H1 (cell line): ENCODE measurements at regions not wholly inside any gene's neighbourhood (a gene's known extent, or its start where the extent isn't known, plus 50 kb on each side); places are given as distances from the start of the nearest gene placed in this dataset.

ENCODE experiments used
- CTCF ChIA-PET: fragments of 300-600 bp; sonication (Branson Sonifier 250); formaldehyde crosslinking; loops from one replicate; lab custom pipeline; 2021; ENCODE audit not compliant: partially characterized antibody; lab: Charles Lee
- POLR2A ChIA-PET: fragments of 300-600 bp; sonication (Branson Sonifier 250); formaldehyde crosslinking; loops from one replicate; lab custom pipeline; 2021; ENCODE audit warnings: inconsistent platforms; ENCODE audit not compliant: partially characterized antibody; lab: Charles Lee
- DNase-seq, 2 experiments: peaks; one replicate each; pipeline versions ENCODE4 v3.0.0 to v3.0.0-alpha.2; 2010 to 2022; ENCODE audit warnings: low spot score in 2 of 2, low read depth in 1 of 2, mixed read lengths in 1 of 2
- FAIRE-seq: peaks from 2 replicates; lab custom pipeline; 2011; peaks lifted over from hg19 to GRCh38; lab: Jason Lieb, UNC
- H2AFZ ChIP-seq: 2 replicates; pipeline ENCODE4 v1.8.1; 2012; ENCODE audit warnings: low read length, inconsistent platforms
- H2AK5ac ChIP-seq: 2 replicates; pipeline ENCODE4 v1.6.1; 2013; ENCODE audit warnings: low read depth, low read length
- H2BK120ac ChIP-seq: replicated peaks from 2 replicates; pipeline ENCODE3; 2013; ENCODE audit warnings: low read depth, low read length, inconsistent platforms
- H2BK12ac ChIP-seq: 2 replicates; pipeline ENCODE4 v1.6.1; 2013; ENCODE audit warnings: low read depth, low read length
- H2BK15ac ChIP-seq: 2 replicates; pipeline ENCODE4 v1.6.1; 2013; ENCODE audit warnings: low read length
- H2BK20ac ChIP-seq: 2 replicates; pipeline ENCODE4 v1.6.1; 2013; ENCODE audit warnings: low read length
- H2BK5ac ChIP-seq: 2 replicates; pipeline ENCODE4 v1.6.1; 2013; ENCODE audit warnings: low read depth, low read length
- H3K14ac ChIP-seq: 2 replicates; pipeline ENCODE4 v1.6.1; 2013; ENCODE audit warnings: inconsistent platforms; ENCODE audit not compliant: insufficient read length
- H3K18ac ChIP-seq: 2 replicates; pipeline ENCODE4 v1.6.1; 2013; ENCODE audit warnings: low read length; ENCODE audit errors: extremely low read depth
- H3K23ac ChIP-seq: 2 replicates; pipeline ENCODE4 v1.6.1; 2013; ENCODE audit warnings: inconsistent platforms; ENCODE audit not compliant: insufficient read length
- H3K23me2 ChIP-seq: 2 replicates; pipeline ENCODE4 v1.6.1; 2013; ENCODE audit warnings: low read depth, low read length
- H3K27ac ChIP-seq: 2 replicates; pipeline ENCODE4 v1.6.1; 2011; ENCODE audit warnings: low read depth, low read length, inconsistent platforms
- H3K27me3 ChIP-seq, 4 experiments: replicated peaks in 1 of 4; 1 replicate in 1 of 4; 2 replicates in 3 of 4; pipeline versions ENCODE4 v1.6.1 to v1.8.1; 2011 to 2013; ENCODE audit warnings: low read length in 3 of 4, mild to moderate bottlenecking in 3 of 4, inconsistent platforms in 2 of 4, mixed read lengths in 2 of 4, moderate library complexity in 1 of 4; ENCODE audit not compliant: control insufficient read depth in 3 of 4, insufficient read depth in 3 of 4; ENCODE audit errors: extremely low read depth in 1 of 4
- H3K36me3 ChIP-seq, 4 experiments: 2 replicates each; pipeline versions ENCODE4 v1.6.1 to v1.8.1; 2011 to 2013; ENCODE audit warnings: mild to moderate bottlenecking in 4 of 4, low read length in 3 of 4, moderate library complexity in 2 of 4, control low read depth in 1 of 4, inconsistent platforms in 1 of 4; ENCODE audit not compliant: insufficient read depth in 4 of 4, control insufficient read depth in 2 of 4
- H3K4ac ChIP-seq: replicated peaks from 2 replicates; pipeline ENCODE3; 2013; ENCODE audit warnings: low read length, low read depth, mixed read lengths, inconsistent platforms; ENCODE audit not compliant: insufficient read length
- H3K4me1 ChIP-seq, 4 experiments: replicated peaks in 1 of 4; 1 replicate in 1 of 4; 2 replicates in 3 of 4; pipeline versions ENCODE4 v1.6.1 to v1.8.1; 2011 to 2013; ENCODE audit warnings: low read length in 3 of 4, inconsistent platforms in 2 of 4, mixed read lengths in 1 of 4; ENCODE audit not compliant: insufficient read depth in 4 of 4, control insufficient read depth in 3 of 4
- H3K4me2 ChIP-seq, 2 experiments: 2 replicates each; pipeline versions ENCODE4 v1.6.1 to v1.8.1; 2011 to 2013; ENCODE audit warnings: low read depth in 2 of 2, low read length in 2 of 2, control low read depth in 1 of 2, inconsistent platforms in 1 of 2, mild to moderate bottlenecking in 1 of 2; ENCODE audit not compliant: insufficient read depth in 1 of 2
- H3K4me3 ChIP-seq, 4 experiments: fragments of 200-600, 300-600 bp in 1 of 4; sonication (generic), shearing (Covaris generic), sonication (Bioruptor Twin) in 1 of 4; 2 replicates each; pipeline versions ENCODE4 v1.5.1 to v1.8.1; 2011 to 2016; ENCODE audit warnings: low read length in 4 of 4, low read depth in 3 of 4, control low read depth in 2 of 4, inconsistent platforms in 2 of 4, mild to moderate bottlenecking in 2 of 4, mixed read lengths in 1 of 4, moderate library complexity in 1 of 4; ENCODE audit not compliant: insufficient read depth in 2 of 4; ENCODE audit errors: extremely low read depth in 1 of 4
- H3K56ac ChIP-seq: replicated peaks from 2 replicates; pipeline ENCODE3; 2013; ENCODE audit warnings: low read depth, mild to moderate bottlenecking, mixed read lengths, low read length, inconsistent platforms; ENCODE audit not compliant: insufficient read length
- H3K79me1 ChIP-seq: 2 replicates; pipeline ENCODE4 v1.6.1; 2013; ENCODE audit warnings: low read depth, low read length, control low read depth
- H3K79me2 ChIP-seq, 2 experiments: 2 replicates each; pipeline versions ENCODE4 v1.6.1 to v1.8.1; 2012 to 2013; ENCODE audit warnings: low read length in 2 of 2, mild to moderate bottlenecking in 2 of 2, inconsistent platforms in 1 of 2; ENCODE audit not compliant: insufficient read depth in 2 of 2, control insufficient read depth in 1 of 2
- H3K9ac ChIP-seq, 4 experiments: replicated peaks in 1 of 4; 1 replicate in 1 of 4; 2 replicates in 3 of 4; pipeline versions ENCODE4 v1.6.1 to v1.8.1; 2011 to 2013; ENCODE audit warnings: low read depth in 3 of 4, low read length in 3 of 4, control low read depth in 2 of 4, mild to moderate bottlenecking in 2 of 4, moderate library complexity in 2 of 4, inconsistent platforms in 1 of 4; ENCODE audit errors: extremely low read depth in 1 of 4
- H3K9me3 ChIP-seq, 2 experiments: 2 replicates each; pipeline versions ENCODE4 v1.6.1 to v1.8.1; 2012 to 2013; ENCODE audit warnings: mild to moderate bottlenecking in 2 of 2, moderate library complexity in 2 of 2, control low read depth in 1 of 2, inconsistent platforms in 1 of 2, low read depth in 1 of 2, low read length in 1 of 2, mixed read lengths in 1 of 2; ENCODE audit not compliant: insufficient read depth in 2 of 2
- H4K20me1 ChIP-seq, 2 experiments: replicated peaks in 1 of 2; 2 replicates each; pipeline versions ENCODE3 to v1.8.1; 2011 to 2013; ENCODE audit warnings: inconsistent platforms in 2 of 2, low read length in 2 of 2, mild to moderate bottlenecking in 1 of 2; ENCODE audit not compliant: insufficient read depth in 2 of 2, control insufficient read depth in 1 of 2
- H4K5ac ChIP-seq: 2 replicates; pipeline ENCODE4 v1.6.1; 2013; ENCODE audit warnings: low read length, low read depth, mixed read lengths, inconsistent platforms; ENCODE audit not compliant: insufficient read length
- H4K8ac ChIP-seq: 2 replicates; pipeline ENCODE4 v1.8.0; 2013; ENCODE audit warnings: mild to moderate bottlenecking, moderate library complexity, low read length, inconsistent platforms; ENCODE audit not compliant: insufficient read depth; ENCODE audit errors: extremely low read depth
- H4K91ac ChIP-seq: replicated peaks from 2 replicates; pipeline ENCODE3; 2013; ENCODE audit warnings: low read length, mixed read lengths, inconsistent platforms; ENCODE audit not compliant: insufficient read length
- EP300 ChIP-seq, 2 experiments: IDR thresholded peaks; 1 replicate in 1 of 2; 2 replicates in 1 of 2; pipeline ENCODE4 v1.6.1; 2011 to 2012; ENCODE audit warnings: low read depth in 2 of 2, low read length in 2 of 2, mild to moderate bottlenecking in 2 of 2, borderline replicate concordance in 1 of 2, inconsistent platforms in 1 of 2, moderate library complexity in 1 of 2
- JUND ChIP-seq: IDR thresholded peaks from 2 replicates; pipeline ENCODE4 v1.6.1; 2011; ENCODE audit warnings: mild to moderate bottlenecking, improper control_type of control experiment, low read length
- RAD21 ChIP-seq, 2 experiments: IDR thresholded peaks in 1 of 2; conservative IDR thresholded peaks in 1 of 2; 2 replicates each; pipeline ENCODE4 v1.6.1; 2011; ENCODE audit warnings: low read depth in 2 of 2, low read length in 2 of 2, improper control_type of control experiment in 1 of 2, inconsistent platforms in 1 of 2, mild to moderate bottlenecking in 1 of 2, moderate library complexity in 1 of 2
- SIRT6 ChIP-seq: IDR thresholded peaks from one replicate; pipeline ENCODE4 v1.7.1; 2012; ENCODE audit warnings: low read length, inconsistent platforms
- TEAD4 ChIP-seq: IDR thresholded peaks from 2 replicates; pipeline ENCODE4 v1.6.1; 2012; ENCODE audit warnings: low read depth, low read length, inconsistent platforms, mixed read lengths
- WGBS, 2 experiments: shearing (Covaris generic) in 1 of 2; methylation state at CpG; one replicate each; pipeline versions ENCODE4 v1.1.6 to v1.1.7; 2013 to 2015; ENCODE audit warnings: low lambda C conversion rate in 2 of 2, mixed read lengths in 2 of 2, inconsistent platforms in 1 of 2, low coverage in 1 of 2, missing lambda C conversion rate in 1 of 2; ENCODE audit not compliant: insufficient replicate concordance in 2 of 2, insufficient coverage in 1 of 2, insufficient read length in 1 of 2; ENCODE audit errors: extremely low coverage in 1 of 2, missing lambda C conversion rate in 1 of 2; 5-methylcytosine and 5-hydroxymethylcytosine counted together
- TF ChIP-seq, protein P1 (sequence below): IDR thresholded peaks from 2 replicates; pipeline ENCODE4 v1.6.1; 2012; ENCODE audit warnings: inconsistent platforms
- TF ChIP-seq, protein P2 (sequence below): IDR thresholded peaks from 2 replicates; pipeline ENCODE4 v1.6.1; 2012; ENCODE audit warnings: inconsistent platforms

GRCh38 chr5:71891856-71892255 lies 172.8 kb downstream of the CARTPT start:
- Histone ChIP-seq H3K27me3 (no peaks in the 10 kb centered on the region; a peak in 1 of 7 replicates), H3K79me1 (no peaks in the 10 kb centered on the region), H3K23ac (no peak overlapping the region), H2BK5ac (no peak overlapping the region), H3K4me2 (no peak overlapping the region), H4K8ac (no peak overlapping the region), H4K91ac (no peak overlapping the region), H3K14ac (no peak overlapping the region), H3K23me2 (no peaks in the 10 kb centered on the region), H2BK120ac (no peak overlapping the region), H2BK12ac (0 out of 2 replicates have a peak overlapping the region, but pooled peaks have one; percentile 4), H2AK5ac (no peak overlapping the region), H3K4me1 (peaks cover 0 to 8% (median 2%) of the 10 kb centered on the region in 4 experiments; a peak in 3 of 7 replicates), H2BK15ac (no peak overlapping the region), H3K79me2 (no peaks in the 10 kb centered on the region), H3K36me3 (no peaks in the 10 kb centered on the region), H3K9me3 (no peaks in the 10 kb centered on the region), H3K27ac (no peak overlapping the region), H2BK20ac (no peak overlapping the region), H4K20me1 (no peaks in the 10 kb centered on the region), H2AFZ (no peak overlapping the region), H3K9ac (no peak overlapping the region), H3K4me3 (no peak overlapping the region), H4K5ac (no peak overlapping the region), H3K4ac (no peak overlapping the region), H3K56ac (no peak overlapping the region), H3K18ac (no peak overlapping the region)
- no peak for TF ChIP-seq SIRT6
- no peak for TF ChIP-seq JUND
- TF ChIP-seq, protein P1, sequence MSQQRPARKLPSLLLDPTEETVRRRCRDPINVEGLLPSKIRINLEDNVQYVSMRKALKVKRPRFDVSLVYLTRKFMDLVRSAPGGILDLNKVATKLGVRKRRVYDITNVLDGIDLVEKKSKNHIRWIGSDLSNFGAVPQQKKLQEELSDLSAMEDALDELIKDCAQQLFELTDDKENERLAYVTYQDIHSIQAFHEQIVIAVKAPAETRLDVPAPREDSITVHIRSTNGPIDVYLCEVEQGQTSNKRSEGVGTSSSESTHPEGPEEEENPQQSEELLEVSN, result peak; percentile 69
- TF ChIP-seq, protein P2, sequence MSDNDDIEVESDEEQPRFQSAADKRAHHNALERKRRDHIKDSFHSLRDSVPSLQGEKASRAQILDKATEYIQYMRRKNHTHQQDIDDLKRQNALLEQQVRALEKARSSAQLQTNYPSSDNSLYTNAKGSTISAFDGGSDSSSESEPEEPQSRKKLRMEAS, result peak; percentile 72
- TF ChIP-seq EP300 (IDR thresholded peaks at IDR 0.05; ENCODE audit: borderline replicate concordance in 1 of 2, low read depth in 2 of 2, low read length in 2 of 2), result no peak
- TF ChIP-seq RAD21 (IDR thresholded peaks at IDR 0.05 in 1 of 2, conservative IDR thresholded peaks at IDR 0.05 in 1 of 2; ENCODE audit: low read depth in 2 of 2, low read length in 2 of 2), result no peak
- TF ChIP-seq TEAD4, result peak; percentile 70; the same call in 1 of the 2 replicates
- peak in 1 of 2 experiments; percentile 3 for DNase-seq
- WGBS, 2 experiments, result 72% methylated on average over 4 of the region's 4 CpGs; no CpG with 5 or more reads in 1 of the 2 experiments
- ChIA-PET CTCF (interaction anchor here (0.9 kb wide), 1 partner anchor 127 kb away, joined by 3 read pairs; no protein-coding TSS in a partner anchor), POLR2A (no interaction called here)
- FAIRE-seq, result no peak
